K562 (cell line): ENCODE measurements at regions not wholly inside any gene's neighbourhood (a gene's known extent, or its start where the extent isn't known, plus 50 kb on each side); places are given as distances from the start of the nearest gene placed in this dataset.

Experiments
- HCFC1 ChIP-seq: IDR thresholded peaks from 2 replicates; pipeline ENCODE4 v1.6.1; 2012; ENCODE audit warnings: low read depth, low read length, improper control_type of control experiment
- MAZ ChIP-seq, 2 experiments: fragments of 450-650 bp in 1 of 2; sonication (generic) in 1 of 2; formaldehyde crosslinking; IDR thresholded peaks in 1 of 2; conservative IDR thresholded peaks in 1 of 2; 2 replicates each; pipeline versions ENCODE4 v1.4.0 to v1.5.0; 2020; ENCODE audit warnings: mild to moderate bottlenecking in 1 of 2, missing genetic modification reagents in 1 of 2
- PKNOX1 ChIP-seq: fragments of 450-650 bp; IDR thresholded peaks from 2 replicates; pipeline ENCODE4 v1.6.1; 2016
- PREB ChIP-seq: sonication (generic); formaldehyde crosslinking; IDR thresholded peaks from 2 replicates; pipeline ENCODE4 v1.8.1; 2023; ENCODE audit warnings: mild to moderate bottlenecking, missing genetic modification reagents
- ZBTB26 ChIP-seq: fragments of 450-650 bp; formaldehyde crosslinking; IDR thresholded peaks from 2 replicates; pipeline ENCODE4 v1.4.0; 2022; ENCODE audit warnings: missing genetic modification characterization
- ZNF217 ChIP-seq: sonication (generic); formaldehyde crosslinking; IDR thresholded peaks from 2 replicates; pipeline ENCODE4 v1.8.0; 2022; ENCODE audit warnings: mild to moderate bottlenecking, missing genetic modification reagents
- ZNF253 ChIP-seq: fragments of 250-450 bp; sonication (Bioruptor Pico); conservative IDR thresholded peaks from 2 replicates; pipeline ENCODE4 v1.6.1; 2021; ENCODE audit warnings: mild to moderate bottlenecking
- ZNF766 ChIP-seq: fragments of 200-800 bp; sonication (Bioruptor generic); conservative IDR thresholded peaks from 2 replicates; pipeline ENCODE4 v1.6.1; 2016; ENCODE audit warnings: missing genetic modification characterization, missing compliant biosample characterization
- TF ChIP-seq, protein P1 (sequence below): fragments of 250-450 bp; sonication (Bioruptor Pico); IDR thresholded peaks from 2 replicates; pipeline ENCODE4 v1.4.0; 2020; ENCODE audit warnings: mild to moderate bottlenecking, moderate library complexity
- TF ChIP-seq, protein P2 (sequence below): IDR thresholded peaks from 2 replicates; pipeline ENCODE4 v1.6.1; 2011; ENCODE audit not compliant: insufficient read length; ENCODE audit errors: extremely low read depth
- TF ChIP-seq, protein P3 (sequence below): IDR thresholded peaks from 2 replicates; pipeline ENCODE4 v1.6.1; 2014; ENCODE audit warnings: antibody characterized with exemption
- TF ChIP-seq, protein P4 (sequence below): fragments of 450-650 bp; formaldehyde crosslinking; IDR thresholded peaks from 2 replicates; pipeline ENCODE4 v1.4.0; 2020; ENCODE audit warnings: mild to moderate bottlenecking, moderate library complexity
- TF ChIP-seq, protein P5 (sequence below): sonication (generic); IDR thresholded peaks from 2 replicates; pipeline ENCODE4 v1.6.1; 2016

- TF ChIP-seq, protein P1, sequence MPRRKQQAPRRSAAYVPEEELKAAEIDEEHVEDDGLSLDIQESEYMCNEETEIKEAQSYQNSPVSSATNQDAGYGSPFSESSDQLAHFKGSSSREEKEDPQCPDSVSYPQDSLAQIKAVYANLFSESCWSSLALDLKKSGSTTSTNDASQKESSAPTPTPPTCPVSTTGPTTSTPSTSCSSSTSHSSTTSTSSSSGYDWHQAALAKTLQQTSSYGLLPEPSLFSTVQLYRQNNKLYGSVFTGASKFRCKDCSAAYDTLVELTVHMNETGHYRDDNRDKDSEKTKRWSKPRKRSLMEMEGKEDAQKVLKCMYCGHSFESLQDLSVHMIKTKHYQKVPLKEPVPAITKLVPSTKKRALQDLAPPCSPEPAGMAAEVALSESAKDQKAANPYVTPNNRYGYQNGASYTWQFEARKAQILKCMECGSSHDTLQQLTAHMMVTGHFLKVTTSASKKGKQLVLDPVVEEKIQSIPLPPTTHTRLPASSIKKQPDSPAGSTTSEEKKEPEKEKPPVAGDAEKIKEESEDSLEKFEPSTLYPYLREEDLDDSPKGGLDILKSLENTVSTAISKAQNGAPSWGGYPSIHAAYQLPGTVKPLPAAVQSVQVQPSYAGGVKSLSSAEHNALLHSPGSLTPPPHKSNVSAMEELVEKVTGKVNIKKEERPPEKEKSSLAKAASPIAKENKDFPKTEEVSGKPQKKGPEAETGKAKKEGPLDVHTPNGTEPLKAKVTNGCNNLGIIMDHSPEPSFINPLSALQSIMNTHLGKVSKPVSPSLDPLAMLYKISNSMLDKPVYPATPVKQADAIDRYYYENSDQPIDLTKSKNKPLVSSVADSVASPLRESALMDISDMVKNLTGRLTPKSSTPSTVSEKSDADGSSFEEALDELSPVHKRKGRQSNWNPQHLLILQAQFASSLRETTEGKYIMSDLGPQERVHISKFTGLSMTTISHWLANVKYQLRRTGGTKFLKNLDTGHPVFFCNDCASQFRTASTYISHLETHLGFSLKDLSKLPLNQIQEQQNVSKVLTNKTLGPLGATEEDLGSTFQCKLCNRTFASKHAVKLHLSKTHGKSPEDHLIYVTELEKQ (CRISPR knock-in tag), result no peak
- TF ChIP-seq, protein P2, sequence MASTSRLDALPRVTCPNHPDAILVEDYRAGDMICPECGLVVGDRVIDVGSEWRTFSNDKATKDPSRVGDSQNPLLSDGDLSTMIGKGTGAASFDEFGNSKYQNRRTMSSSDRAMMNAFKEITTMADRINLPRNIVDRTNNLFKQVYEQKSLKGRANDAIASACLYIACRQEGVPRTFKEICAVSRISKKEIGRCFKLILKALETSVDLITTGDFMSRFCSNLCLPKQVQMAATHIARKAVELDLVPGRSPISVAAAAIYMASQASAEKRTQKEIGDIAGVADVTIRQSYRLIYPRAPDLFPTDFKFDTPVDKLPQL, result no peak
- TF ChIP-seq, protein P3, sequence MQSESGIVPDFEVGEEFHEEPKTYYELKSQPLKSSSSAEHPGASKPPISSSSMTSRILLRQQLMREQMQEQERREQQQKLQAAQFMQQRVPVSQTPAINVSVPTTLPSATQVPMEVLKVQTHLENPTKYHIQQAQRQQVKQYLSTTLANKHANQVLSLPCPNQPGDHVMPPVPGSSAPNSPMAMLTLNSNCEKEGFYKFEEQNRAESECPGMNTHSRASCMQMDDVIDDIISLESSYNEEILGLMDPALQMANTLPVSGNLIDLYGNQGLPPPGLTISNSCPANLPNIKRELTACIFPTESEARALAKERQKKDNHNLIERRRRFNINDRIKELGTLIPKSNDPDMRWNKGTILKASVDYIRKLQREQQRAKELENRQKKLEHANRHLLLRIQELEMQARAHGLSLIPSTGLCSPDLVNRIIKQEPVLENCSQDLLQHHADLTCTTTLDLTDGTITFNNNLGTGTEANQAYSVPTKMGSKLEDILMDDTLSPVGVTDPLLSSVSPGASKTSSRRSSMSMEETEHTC, result no peak
- TF ChIP-seq, protein P4, sequence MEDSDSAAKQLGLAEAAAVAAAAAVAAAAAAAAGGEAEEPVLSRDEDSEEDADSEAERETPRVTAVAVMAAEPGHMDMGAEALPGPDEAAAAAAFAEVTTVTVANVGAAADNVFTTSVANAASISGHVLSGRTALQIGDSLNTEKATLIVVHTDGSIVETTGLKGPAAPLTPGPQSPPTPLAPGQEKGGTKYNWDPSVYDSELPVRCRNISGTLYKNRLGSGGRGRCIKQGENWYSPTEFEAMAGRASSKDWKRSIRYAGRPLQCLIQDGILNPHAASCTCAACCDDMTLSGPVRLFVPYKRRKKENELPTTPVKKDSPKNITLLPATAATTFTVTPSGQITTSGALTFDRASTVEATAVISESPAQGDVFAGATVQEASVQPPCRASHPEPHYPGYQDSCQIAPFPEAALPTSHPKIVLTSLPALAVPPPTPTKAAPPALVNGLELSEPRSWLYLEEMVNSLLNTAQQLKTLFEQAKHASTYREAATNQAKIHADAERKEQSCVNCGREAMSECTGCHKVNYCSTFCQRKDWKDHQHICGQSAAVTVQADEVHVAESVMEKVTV (CRISPR knock-in tag), result no peak
- TF ChIP-seq HCFC1 (no peak), ZNF766 (CRISPR knock-in tag) (no peak), PREB (no peak), ZBTB26 (CRISPR knock-in tag) (no peak), MAZ (CRISPR knock-in tag; conservative IDR thresholded peaks at IDR 0.05 in 1 of 2, IDR thresholded peaks at IDR 0.05 in 1 of 2) (peak; percentile 42 to 65; a peak in 2 of 4 replicates), ZNF253 (CRISPR knock-in tag) (no peak), PKNOX1 (no peak), ZNF217 (CRISPR knock-in tag) (no peak)
- TF ChIP-seq, protein P5, sequence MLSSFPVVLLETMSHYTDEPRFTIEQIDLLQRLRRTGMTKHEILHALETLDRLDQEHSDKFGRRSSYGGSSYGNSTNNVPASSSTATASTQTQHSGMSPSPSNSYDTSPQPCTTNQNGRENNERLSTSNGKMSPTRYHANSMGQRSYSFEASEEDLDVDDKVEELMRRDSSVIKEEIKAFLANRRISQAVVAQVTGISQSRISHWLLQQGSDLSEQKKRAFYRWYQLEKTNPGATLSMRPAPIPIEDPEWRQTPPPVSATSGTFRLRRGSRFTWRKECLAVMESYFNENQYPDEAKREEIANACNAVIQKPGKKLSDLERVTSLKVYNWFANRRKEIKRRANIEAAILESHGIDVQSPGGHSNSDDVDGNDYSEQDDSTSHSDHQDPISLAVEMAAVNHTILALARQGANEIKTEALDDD, result no peak
Measured at GRCh38 chr9:129496473-129497004, 124.4 kb downstream of the C9orf50 start (continued).
